SK-N-MC (cell line): ENCODE measurements at regions not wholly inside any gene's neighbourhood (a gene's known extent, or its start where the extent isn't known, plus 50 kb on each side); places are given as distances from the start of the nearest gene placed in this dataset.

Experiments
- EZH2 ChIP-seq: fragments of 200-600 bp; sonication (generic); IDR thresholded peaks from one replicate; pipeline ENCODE4 v1.6.1; 2017; ENCODE audit warnings: antibody characterized with exemption
- FOXP2 ChIP-seq: optimal IDR thresholded peaks from 2 replicates; pipeline ENCODE3; 2011; ENCODE audit warnings: mild to moderate bottlenecking, moderate library complexity; ENCODE audit not compliant: insufficient read depth; ENCODE audit errors: extremely low read length, control extremely low read depth
- POLR2AphosphoS5 ChIP-seq: IDR thresholded peaks from 2 replicates; pipeline ENCODE4 v1.6.1; 2012; ENCODE audit warnings: mild to moderate bottlenecking, low read depth, low read length, borderline replicate concordance

DNA sequence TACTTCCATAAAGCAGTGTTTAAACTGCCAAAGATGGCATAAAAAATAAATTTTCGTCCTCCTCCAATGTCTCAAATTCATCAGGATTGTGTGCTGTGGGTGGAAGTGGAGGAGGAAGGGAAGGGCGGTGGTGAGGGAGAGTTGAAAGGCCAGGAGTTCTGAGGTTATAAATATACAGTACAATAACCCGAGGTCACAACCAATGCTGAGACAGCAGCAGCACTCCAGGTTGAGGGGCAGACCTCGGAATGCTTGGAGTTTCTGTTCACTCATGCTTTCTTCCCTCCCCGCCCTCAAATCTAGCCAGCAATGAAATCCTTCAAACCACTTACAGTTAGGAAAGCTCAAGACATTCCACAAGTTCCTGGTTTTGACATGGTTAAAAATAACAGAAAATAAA lies 134.0 kb upstream of the SMAD1 start:
- TF ChIP-seq EZH2 (no peak), POLR2AphosphoS5 (no peak), FOXP2 (no peak)
